Activated naive CD4-positive, alpha-beta T cell treated with anti-CD3 and anti-CD28 coated beads, Interleukin-2, amount 50 U/mL, for 72 hours (primary cell): ENCODE measurements at regions not wholly inside any gene's neighbourhood (a gene's known extent, or its start where the extent isn't known, plus 50 kb on each side); places are given as distances from the start of the nearest gene placed in this dataset.

Experiments
- ATAC-seq, 2 donors: fragments of 150-1000 bp; cut with Tn5 transposase; 2 replicates each; pipeline ENCODE4 v1.10.0; 2021; ENCODE audit warnings: mild to moderate bottlenecking in 2 of 2, moderate library complexity in 2 of 2
- DNase-seq, 2 donors: peaks; one replicate each; pipeline ENCODE4 v3.0.0; 2021 to 2022; ENCODE audit warnings: low spot score in 2 of 2
- H3K27ac Mint-ChIP-seq, 2 donors: one replicate each; pipeline ENCODE4 v1.8.0; 2022; ENCODE audit warnings: mild to moderate bottlenecking in 2 of 2, mixed read lengths in 2 of 2
- H3K36me3 Mint-ChIP-seq, 2 donors: one replicate each; pipeline ENCODE4 v1.8.0; 2022; ENCODE audit warnings: mixed read lengths in 2 of 2
- H3K9me3 Mint-ChIP-seq, 2 donors: one replicate each; pipeline ENCODE4 v1.8.0; 2022; ENCODE audit warnings: mixed read lengths in 2 of 2

DNA sequence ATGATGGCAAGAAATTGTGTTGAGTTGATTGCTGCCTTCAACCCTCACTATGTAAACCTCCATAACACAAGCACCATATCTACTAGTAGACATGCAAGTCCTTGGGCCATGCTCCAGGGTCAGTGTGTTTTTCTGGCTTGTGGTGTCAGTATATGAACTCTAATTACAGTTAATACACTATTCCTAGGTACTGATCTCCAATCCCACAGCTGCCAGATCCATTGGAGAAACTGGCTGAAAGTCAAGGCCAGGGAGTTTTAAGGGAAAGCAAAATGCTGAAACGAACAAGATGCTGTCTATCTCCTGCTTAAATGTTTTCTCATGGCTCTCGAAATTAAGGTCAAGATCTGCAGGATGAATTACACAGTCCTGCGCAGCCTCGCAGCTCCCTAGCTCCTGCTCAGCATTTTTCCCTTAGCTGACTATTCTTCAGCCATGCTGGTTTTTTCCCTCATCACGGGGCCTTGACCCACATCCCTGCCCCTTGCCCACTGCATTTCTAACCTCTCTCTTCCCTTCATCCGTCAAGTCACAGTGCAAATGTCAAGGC is 425.0 kb upstream of the ADAMTS9 start:
- peaks cover 0 to 13% of the 10 kb centered on the region in 2 donors for H3K36me3 Mint-ChIP-seq
- ATAC-seq = no peak
- DNase-seq = no peak
- no peak overlapping the region for H3K27ac Mint-ChIP-seq
- peaks cover 19 to 20% of the 10 kb centered on the region in 2 donors for H3K9me3 Mint-ChIP-seq

DNA sequence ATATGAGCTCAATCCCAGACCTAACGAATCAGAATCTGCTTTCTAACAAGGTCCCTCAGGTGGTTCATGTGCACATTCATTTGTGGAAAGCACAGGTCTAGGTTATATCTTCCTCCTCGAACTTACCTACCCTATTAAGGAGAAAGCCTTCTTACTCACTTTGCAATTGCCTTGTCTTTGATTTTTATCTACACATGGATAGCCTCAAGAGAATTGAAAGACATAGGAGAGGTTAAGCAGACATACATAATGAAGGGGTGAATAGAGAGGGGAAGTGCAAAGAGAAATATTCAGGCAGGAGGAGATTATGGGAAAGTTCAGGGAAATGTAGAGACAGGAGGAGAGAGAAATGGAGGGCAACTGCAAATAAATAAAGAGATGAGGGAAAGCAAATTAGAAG is 422.9 kb upstream of the ADAMTS9 start:
- ATAC-seq (no peak), DNase-seq (no peak)
- Mint-ChIP-seq H3K9me3 (peaks cover 14 to 24% of the 10 kb centered on the region in 2 donors), H3K27ac (no peak overlapping the region), H3K36me3 (peaks cover 0 to 4% of the 10 kb centered on the region in 2 donors)

DNA sequence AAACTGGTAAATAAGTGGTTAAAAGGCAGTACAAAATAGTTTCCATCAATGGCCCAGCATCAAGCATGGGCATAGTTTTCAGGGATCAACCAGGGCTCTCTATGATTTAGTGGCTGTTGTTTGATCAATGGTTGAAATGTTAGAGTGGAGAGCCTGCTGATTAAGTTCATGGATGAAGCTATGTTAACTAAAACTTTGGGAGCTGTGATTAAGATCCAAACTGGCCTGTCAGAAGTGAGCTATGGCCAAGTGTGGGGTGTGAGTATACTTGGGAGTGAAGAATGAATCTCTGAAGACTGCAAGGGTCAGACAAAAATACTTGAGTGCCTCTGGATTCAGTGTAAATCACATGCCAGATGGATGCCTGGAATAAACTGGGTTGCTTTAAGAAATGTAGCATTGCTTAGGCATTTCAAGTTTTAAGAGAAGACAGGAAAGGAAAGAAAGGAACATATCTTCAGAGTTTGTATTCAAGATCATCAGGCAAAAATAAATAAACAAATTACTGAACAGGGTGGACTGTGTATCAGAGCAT is 422.2 kb upstream of the ADAMTS9 start:
- no peak for ATAC-seq
- H3K27ac Mint-ChIP-seq = no peak overlapping the region
- peaks cover 0 to 4% of the 10 kb centered on the region in 2 donors for H3K36me3 Mint-ChIP-seq
- DNase-seq = no peak
- peaks cover 13 to 24% of the 10 kb centered on the region in 2 donors for H3K9me3 Mint-ChIP-seq

DNA sequence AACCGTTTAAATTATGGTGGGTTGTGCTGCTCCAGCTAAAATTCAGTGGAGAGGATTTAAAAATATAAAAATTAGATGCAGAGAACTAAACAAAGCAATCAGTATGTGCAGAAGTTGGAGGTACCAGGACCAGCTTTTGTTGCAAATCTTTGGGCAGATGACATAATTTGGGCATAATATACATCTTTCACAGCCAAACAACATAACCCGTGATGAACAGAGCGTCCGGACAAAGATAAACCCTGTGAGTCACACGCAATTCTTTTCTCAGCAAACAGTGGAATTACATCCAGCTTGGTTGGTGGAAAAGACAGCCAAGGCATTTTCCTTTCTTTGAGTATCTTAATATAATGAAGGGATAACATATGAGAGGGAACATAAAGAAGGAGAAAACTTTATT is 419.4 kb upstream of the ADAMTS9 start:
- Mint-ChIP-seq H3K9me3 (peaks cover 9 to 22% of the 10 kb centered on the region in 2 donors), H3K36me3 (peaks cover 0 to 9% of the 10 kb centered on the region in 2 donors)
- no peak for ATAC-seq

DNA sequence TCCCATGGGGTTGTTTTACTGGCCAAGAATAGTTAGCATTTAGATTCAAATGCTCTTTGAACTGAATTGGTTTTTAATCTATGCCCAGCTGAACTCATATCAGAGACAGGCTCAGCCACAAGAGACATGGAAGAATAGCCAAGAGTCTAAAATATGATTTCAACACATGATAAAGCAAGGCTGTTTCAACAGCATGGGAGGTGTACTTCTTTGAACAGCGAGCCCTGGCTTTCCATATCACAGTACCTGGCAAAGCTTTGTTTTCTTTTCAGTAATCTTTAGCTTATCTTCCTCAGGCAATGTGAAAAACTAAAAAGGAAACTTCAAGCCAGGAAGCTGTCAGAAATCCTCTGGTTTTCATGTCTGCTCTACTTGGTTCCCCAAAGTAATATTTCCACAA is 413.6 kb upstream of the ADAMTS9 start:
- ATAC-seq (no peak), DNase-seq (no peak)
- Mint-ChIP-seq H3K27ac (no peak overlapping the region), H3K9me3 (peaks cover 0 to 4% of the 10 kb centered on the region in 2 donors), H3K36me3 (peaks cover 0 to 5% of the 10 kb centered on the region in 2 donors)

More for the DNA sequence above, 419.4 kb upstream of the ADAMTS9 start:
- DNase-seq = no peak
- no peak overlapping the region for H3K27ac Mint-ChIP-seq

DNA sequence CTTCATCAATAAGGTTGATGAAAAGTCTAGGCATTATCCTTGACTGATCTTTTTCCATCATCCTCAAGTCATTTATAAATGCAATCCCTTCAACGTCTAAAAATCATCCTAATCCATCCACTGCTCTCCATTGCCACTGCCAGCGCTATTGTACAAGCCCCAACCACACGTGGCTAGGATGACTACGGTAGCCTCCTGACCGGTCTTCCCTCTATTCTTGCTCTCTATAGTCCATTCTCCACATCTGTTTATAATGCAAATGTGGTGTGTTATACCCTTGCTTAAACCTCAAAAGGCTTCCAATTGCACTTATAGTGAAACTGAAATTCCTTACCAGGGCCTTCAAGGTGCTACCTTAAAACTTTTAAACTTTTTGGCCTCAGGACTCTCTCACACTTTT is 410.6 kb upstream of the ADAMTS9 start:
- DNase-seq (no peak), ATAC-seq (no peak)
- peaks cover 0 to 5% of the 10 kb centered on the region in 2 donors for H3K36me3 Mint-ChIP-seq
- H3K27ac Mint-ChIP-seq = no peak overlapping the region
- H3K9me3 Mint-ChIP-seq = peaks cover 0 to 13% of the 10 kb centered on the region in 2 donors

DNA sequence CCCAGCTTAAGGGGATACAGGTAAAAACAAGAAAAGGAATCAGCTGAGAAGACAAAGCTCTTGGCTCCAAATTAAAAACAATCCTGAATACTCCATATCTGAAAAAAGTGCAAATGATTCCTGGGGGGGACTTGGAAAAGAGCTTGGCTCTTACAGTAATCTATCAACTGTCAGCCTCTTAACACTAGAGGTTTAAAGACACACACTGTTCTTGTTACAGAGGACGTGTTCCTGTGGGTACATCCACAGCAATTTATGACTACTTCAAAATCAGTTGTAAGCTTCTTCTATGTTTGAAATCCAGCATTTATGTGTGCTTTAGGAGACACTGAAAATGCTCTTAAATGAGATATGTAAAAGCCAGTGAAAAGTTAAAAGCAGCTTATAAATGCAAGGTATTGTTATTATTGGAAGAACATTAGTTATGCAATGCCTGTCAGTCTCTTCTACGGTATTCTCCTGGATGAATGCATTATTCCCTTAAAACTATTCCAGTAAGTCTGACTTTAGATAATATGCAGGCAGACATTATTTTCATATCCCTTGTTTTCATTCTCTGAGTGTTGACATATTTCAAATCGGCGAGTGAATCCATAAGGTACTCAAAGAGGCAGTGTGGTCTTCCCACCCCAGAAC is 408.4 kb upstream of the ADAMTS9 start:
- no peak for ATAC-seq
- peaks cover 0 to 14% of the 10 kb centered on the region in 2 donors for H3K9me3 Mint-ChIP-seq
- DNase-seq = no peak
- H3K27ac Mint-ChIP-seq = no peak overlapping the region
- no peaks in the 10 kb centered on the region for H3K36me3 Mint-ChIP-seq

DNA sequence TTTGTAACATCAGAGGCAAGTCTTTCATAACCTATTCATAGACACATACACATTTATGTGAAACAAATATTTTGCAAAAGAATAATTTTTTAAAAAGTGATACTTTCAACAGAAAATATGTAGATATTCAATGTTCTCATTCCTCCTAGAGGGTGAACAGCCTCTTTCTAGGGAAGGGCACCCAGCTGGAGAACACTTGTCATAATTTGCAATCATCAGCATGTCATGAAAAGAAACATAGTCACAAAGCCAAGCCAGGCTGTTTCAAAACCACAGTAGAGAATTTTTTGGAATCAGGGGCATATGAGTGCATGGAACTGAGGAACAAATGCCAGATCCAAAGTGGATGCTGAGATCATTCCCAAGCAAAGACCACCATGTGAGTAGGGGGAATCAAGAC is 406.9 kb upstream of the ADAMTS9 start:
- H3K36me3 Mint-ChIP-seq = no peaks in the 10 kb centered on the region
- ATAC-seq (no peak), DNase-seq (no peak)
- no peak overlapping the region for H3K27ac Mint-ChIP-seq
- peaks cover 0 to 14% of the 10 kb centered on the region in 2 donors for H3K9me3 Mint-ChIP-seq

DNA sequence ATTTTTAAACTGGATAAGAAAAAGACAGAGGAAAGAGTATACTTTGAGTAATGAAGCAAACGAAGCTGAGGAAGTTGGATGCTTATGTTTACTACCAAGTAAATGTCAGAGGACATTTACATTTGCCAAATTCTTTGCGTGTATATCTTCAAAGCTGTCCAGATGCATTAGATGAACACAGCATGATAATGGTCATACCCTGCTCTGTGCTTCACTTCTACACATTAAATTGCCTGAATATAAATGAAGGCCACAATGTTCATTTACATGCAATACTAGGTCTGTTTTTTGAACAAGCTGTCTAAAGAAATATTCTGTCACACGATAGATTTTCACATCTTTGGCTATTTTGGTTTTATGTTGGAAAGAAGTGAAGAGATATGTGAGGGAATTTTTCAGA is 405.8 kb upstream of the ADAMTS9 start:
- Mint-ChIP-seq H3K27ac (no peak overlapping the region), H3K9me3 (peaks cover 0 to 14% of the 10 kb centered on the region in 2 donors), H3K36me3 (no peaks in the 10 kb centered on the region)
- DNase-seq = no peak
- ATAC-seq = no peak

DNA sequence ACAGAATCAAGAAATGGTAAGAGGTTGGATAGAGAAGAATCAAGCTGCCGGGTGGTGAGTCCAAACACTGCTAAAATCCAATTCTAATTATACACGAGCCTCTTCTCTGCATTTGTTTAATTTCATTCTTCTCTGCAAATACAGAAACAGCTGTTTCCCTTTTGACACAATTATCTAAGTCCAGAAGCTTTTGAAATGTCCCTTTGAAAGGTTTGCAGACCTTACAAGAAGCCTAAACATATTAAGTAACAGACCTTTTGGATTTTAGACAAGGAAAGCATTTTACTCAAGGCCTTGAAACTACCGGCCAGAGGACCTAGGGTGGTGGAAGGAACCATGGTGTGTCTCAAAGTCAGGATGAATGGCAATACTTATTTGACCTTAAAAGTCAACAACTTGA is 403.8 kb upstream of the ADAMTS9 start:
- Mint-ChIP-seq H3K27ac (no peak overlapping the region), H3K9me3 (peaks cover 0 to 14% of the 10 kb centered on the region in 2 donors), H3K36me3 (no peaks in the 10 kb centered on the region)
- ATAC-seq = no peak
- DNase-seq = no peak

DNA sequence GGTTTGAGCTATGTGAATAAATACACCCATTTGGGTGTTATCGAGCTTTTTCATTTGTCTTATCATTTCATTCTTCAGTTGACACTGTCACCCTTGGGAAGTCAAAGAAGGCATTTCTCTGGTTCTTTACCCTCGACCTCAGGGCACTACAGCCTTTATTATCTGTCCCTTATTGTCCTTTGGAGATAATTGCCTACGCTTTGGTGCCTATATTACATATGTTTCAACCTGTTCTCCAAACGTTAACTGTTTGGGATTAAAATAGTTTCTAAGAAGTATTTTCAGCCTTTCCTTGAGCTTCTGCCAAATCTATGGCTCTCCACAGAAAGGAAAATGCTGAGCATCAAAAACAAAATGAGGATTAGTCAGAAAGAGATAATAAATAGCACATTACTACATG is 395.4 kb upstream of the ADAMTS9 start:
- Mint-ChIP-seq H3K27ac (no peak overlapping the region), H3K9me3 (peaks cover 3 to 7% of the 10 kb centered on the region in 2 donors), H3K36me3 (no peaks in the 10 kb centered on the region)
- no peak for DNase-seq
- ATAC-seq = no peak

DNA sequence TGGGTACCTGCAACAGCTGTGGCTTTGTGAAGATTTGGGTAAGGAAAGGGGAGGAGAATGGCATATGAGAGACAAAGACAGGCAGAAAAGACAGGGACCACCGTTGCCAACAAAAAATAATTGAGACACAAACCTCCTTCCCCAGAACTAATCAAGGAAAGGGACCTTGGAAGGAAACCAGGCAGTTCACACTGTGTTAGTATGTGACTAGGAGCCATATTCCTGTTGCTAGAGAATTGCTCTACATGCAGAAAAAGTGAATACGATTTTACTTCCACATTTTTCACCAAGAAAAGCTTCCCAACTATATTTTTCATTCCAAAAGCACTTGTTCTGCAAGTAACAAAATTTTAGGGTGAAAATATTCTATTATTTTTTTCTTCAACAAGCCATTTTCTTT is 393.7 kb upstream of the ADAMTS9 start:
- no peaks in the 10 kb centered on the region for H3K36me3 Mint-ChIP-seq
- no peak for DNase-seq
- H3K27ac Mint-ChIP-seq = no peak overlapping the region
- ATAC-seq = no peak
- H3K9me3 Mint-ChIP-seq = peaks cover 3 to 13% of the 10 kb centered on the region in 2 donors

DNA sequence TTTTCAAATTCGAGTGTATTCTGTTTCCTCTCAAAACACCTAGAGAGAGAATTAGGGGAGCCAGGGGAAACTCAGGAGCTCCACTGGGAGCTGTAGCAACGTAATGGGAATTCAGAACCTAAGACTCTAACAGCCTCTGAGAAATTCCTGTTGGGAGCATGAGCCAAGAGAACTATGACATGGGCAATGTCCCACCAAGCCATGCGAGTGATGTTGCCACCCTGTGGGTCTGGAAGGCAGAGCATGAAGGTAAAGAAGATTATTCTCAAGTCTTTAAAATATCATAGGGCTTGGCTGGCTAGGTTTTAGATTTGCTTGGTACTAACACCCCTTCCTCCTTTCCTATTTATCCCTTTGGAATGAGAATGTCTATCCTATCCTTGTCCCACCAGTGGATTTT is 392.6 kb upstream of the ADAMTS9 start:
- H3K9me3 Mint-ChIP-seq = peaks cover 3 to 13% of the 10 kb centered on the region in 2 donors
- H3K36me3 Mint-ChIP-seq = no peaks in the 10 kb centered on the region
- DNase-seq (no peak), ATAC-seq (no peak)
- no peak overlapping the region for H3K27ac Mint-ChIP-seq

DNA sequence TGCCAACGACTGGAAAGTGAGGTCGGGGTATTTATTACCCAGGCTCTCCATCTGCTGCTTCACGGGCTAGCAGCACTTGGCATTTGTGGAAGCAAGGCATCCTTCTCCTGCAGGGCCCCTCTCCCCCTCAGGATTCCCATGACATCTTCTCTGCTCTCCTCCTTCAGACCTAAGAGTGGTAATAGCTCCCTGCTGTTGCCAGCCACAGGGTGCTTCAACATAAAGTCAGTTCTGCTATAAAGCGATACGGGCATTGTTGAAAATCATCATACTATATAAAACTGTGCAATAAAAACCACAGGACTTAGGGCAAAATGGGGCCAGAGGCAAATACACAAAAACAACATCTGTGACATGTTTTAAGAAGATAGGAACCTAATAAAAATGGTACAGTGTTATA is 391.8 kb upstream of the ADAMTS9 start:
- DNase-seq (no peak), ATAC-seq (no peak)
- Mint-ChIP-seq H3K9me3 (peaks cover 3 to 13% of the 10 kb centered on the region in 2 donors), H3K36me3 (no peaks in the 10 kb centered on the region), H3K27ac (no peak overlapping the region)

DNA sequence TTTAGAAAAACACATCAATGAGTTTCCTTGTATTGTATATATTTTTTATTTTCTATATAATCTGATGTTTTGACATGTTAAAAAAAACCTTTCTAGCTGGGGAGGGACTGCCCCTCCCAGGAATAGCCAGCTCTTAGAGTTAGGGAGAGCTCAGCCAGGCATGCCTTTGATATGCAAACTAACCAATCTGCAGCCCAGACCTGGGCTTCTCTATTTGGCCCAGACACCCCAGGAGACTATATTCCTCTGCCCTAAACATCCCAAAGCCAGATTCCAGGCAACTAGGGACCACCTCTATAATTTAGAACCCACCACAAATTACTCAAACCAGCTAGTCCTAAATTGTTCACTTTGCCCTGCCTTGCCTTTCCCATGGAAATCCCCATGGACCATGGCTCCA is 390.9 kb upstream of the ADAMTS9 start:
- Mint-ChIP-seq H3K36me3 (peaks cover 0 to 5% of the 10 kb centered on the region in 2 donors), H3K9me3 (peaks cover 7 to 13% of the 10 kb centered on the region in 2 donors), H3K27ac (no peak overlapping the region)
- ATAC-seq (no peak), DNase-seq (no peak)

DNA sequence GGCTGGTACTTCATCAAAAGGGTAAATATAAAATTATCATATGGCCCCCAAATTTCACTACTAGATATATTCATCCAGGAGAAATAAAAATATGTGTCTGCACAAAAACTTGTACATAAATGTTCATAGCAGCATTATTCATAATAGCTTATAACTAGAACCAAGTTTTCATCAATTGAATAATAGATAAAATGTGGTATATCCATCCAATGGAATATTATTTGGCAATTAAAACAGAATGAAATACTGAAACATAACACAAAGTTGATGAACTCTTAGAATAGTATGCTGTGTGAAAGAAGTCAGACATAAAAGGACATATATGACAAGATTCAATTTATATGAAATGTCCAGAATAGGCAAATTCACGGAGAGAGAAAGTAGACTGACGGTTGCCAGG is 389.3 kb upstream of the ADAMTS9 start:
- ATAC-seq = no peak
- Mint-ChIP-seq H3K36me3 (peaks cover 0 to 5% of the 10 kb centered on the region in 2 donors), H3K9me3 (peaks cover 7 to 13% of the 10 kb centered on the region in 2 donors), H3K27ac (no peak overlapping the region)
- DNase-seq = no peak

DNA sequence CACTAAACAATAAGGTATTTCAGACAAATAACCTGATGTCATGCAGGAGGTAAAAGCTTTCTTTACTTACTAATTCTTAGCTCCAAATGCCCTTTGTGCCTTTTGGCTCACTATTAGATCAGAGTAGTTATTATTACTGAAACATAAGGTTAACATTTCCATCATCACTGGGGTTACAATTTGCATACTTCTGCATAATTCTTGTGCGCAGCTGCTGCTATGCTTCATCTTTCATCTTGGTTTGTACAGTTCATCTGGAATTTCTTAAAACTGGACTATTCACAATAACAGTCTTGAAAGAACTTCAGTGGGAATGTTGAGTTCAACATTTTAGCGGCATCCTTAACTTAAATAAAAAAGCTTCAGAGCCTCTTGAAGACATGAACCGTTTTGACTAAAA is 383.2 kb upstream of the ADAMTS9 start:
- Mint-ChIP-seq H3K9me3 (peaks cover 0 to 20% of the 10 kb centered on the region in 2 donors), H3K36me3 (peaks cover 0 to 5% of the 10 kb centered on the region in 2 donors), H3K27ac (no peak overlapping the region)
- DNase-seq (no peak), ATAC-seq (no peak)

DNA sequence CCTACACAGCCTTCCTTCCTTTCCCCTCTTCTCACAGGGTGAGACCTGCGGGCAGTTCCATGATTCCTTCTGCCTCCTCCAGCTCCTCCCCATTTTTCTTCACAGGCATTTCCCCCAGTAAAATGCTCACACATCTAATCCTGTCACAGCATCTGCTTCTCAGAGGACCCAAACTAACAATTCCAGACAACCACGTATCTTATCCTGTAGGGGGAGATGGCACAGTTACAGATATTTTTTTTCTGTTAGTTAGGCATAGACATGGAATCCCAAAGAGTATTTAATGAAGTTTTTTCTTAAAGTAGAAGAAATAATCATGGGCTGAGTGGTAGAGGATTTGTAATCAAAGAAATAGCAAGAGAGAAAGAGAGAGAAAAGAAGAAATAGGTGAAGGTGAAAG is 373.1 kb upstream of the ADAMTS9 start:
- DNase-seq (no peak), ATAC-seq (no peak)
- Mint-ChIP-seq H3K36me3 (peaks cover 0 to 6% of the 10 kb centered on the region in 2 donors), H3K27ac (no peak overlapping the region), H3K9me3 (peaks cover 17 to 26% of the 10 kb centered on the region in 2 donors)
